Activated CD4-positive, CD25-positive, alpha-beta regulatory T cell treated with anti-CD3 and anti-CD28 coated beads, Interleukin-2, amount 50 U/mL, for 24 hours (primary cell): ENCODE measurements at regions not wholly inside any gene's neighbourhood (a gene's known extent, or its start where the extent isn't known, plus 50 kb on each side); places are given as distances from the start of the nearest gene placed in this dataset.
A peak's percentile ranks its signal among the peaks of the same experiment; 100 is the strongest.

Source experiments
- ATAC-seq, 2 donors: fragments of 150-1000 bp; cut with Tn5 transposase; one replicate each; pipeline ENCODE4 v1.10.0; 2021; ENCODE audit warnings: mild to moderate bottlenecking in 1 of 2, moderate library complexity in 1 of 2

- ATAC-seq: no peak
Observed at GRCh38 chr14:36245223-36245622, 68.7 kb upstream of the PTCSC3 start.

GRCh38 chr14:36243183-36243582 lies 66.7 kb upstream of the PTCSC3 start:
- ATAC-seq: no peak

DNA sequence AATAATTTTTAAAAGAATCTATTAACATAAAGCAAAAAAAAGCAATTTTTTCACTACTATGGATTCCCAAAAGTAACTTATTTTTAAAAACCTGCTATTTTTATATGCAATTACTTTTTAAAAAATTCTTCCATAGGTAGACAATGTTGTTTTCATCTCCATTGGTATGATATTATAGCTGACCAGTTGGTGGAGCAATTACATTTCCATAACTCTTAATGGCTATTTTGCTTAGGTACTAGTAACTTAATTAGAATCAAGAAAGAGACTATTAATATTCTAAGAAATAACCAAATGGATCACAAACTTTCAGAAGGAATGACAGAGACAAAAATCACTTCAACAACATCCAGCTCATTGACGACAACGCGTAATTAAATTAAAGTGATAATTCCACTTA lies 64.7 kb upstream of the PTCSC3 start:
- no peak for ATAC-seq

- peak; percentile 53 to 63 for ATAC-seq
Observed at GRCh38 chr14:36238666-36239363, 62.3 kb upstream of the PTCSC3 start.

GRCh38 chr14:36233217-36233616 lies 56.7 kb upstream of the PTCSC3 start:
- ATAC-seq: no peak

DNA sequence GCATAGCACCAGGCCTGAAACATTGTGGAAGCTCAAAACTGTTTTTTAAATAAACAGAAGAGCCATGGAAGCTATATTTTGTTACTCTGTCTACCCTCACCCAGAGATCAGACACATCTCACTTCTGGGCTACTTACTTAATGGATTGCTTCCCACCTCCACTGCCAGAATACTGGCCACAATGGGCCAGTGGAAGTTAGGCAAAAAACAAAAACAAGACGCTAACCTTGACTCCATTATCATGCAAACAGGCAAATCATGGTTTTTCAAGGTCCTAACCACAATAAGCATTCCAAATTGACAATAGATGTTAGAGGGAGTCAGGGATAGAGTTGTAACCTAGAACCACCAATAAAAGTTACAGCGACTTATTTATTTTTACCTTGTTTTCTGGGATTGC lies 52.7 kb upstream of the PTCSC3 start:
- no peak for ATAC-seq

- ATAC-seq: no peak
Observed at GRCh38 chr14:36227802-36228201, 51.3 kb upstream of the PTCSC3 start.

DNA sequence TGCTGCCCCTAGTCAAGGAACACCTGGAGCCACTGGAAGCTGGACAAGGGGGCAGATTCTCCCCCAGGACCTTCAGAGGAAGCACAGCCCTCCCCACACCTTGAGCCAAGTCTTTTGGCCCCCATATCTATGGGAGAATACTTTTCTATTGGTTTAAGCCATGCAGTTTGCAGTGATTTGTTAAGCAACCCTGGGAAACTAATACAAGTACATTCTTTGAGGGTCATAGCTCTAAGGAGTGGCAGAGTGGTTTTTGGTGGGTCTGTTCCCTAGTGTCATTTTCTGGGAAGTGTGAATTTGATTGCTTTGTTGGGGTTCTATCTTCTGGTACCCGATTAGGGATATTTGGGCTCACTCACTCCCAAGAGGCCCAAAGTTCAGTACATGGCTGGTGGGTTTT lies 50.8 kb upstream of the PTCSC3 start:
- ATAC-seq: no peak
